Left hindlimb (tissue), 1 donor: ENCODE measurements at regions not wholly inside any gene's neighbourhood (a gene's known extent, or its start where the extent isn't known, plus 50 kb on each side); places are given as distances from the start of the nearest gene placed in this dataset.

Source experiments
- DNase-seq: peaks from one replicate; pipeline ENCODE4 v3.0.0-alpha.2; 2018

GRCh38 chr1:216805233-216805632 is 82.0 kb upstream of the ESRRG start:
- DNase-seq = no peak

- DNase-seq = no peak
Observed at GRCh38 chr1:216804111-216804510, 80.9 kb upstream of the ESRRG start.

GRCh38 chr1:216794586-216794985 is 71.4 kb upstream of the ESRRG start:
- DNase-seq = no peak

- DNase-seq = no peak
Observed at GRCh38 chr1:216793973-216794372, 70.7 kb upstream of the ESRRG start.

- no peak for DNase-seq
Observed at GRCh38 chr1:216793303-216793702, 70.1 kb upstream of the ESRRG start.

- no peak for DNase-seq
Observed at GRCh38 chr1:216788671-216789070, 65.4 kb upstream of the ESRRG start.

- no peak for DNase-seq
Observed at GRCh38 chr1:216785737-216786136, 62.5 kb upstream of the ESRRG start.

GRCh38 chr1:216785221-216785620 is 62.0 kb upstream of the ESRRG start:
- DNase-seq = no peak

- no peak for DNase-seq
Observed at GRCh38 chr1:216779686-216780085, 56.5 kb upstream of the ESRRG start.

GRCh38 chr1:216778737-216779136 is 55.5 kb upstream of the ESRRG start:
- DNase-seq = no peak

- DNase-seq = no peak
Observed at GRCh38 chr1:216777148-216777547, 53.9 kb upstream of the ESRRG start.
